Peyer's patch (tissue), 4 donors: ENCODE measurements at regions not wholly inside any gene's neighbourhood (a gene's known extent, or its start where the extent isn't known, plus 50 kb on each side); places are given as distances from the start of the nearest gene placed in this dataset.

Source experiments
- CTCF ChIP-seq, 6 experiments: fragments of 450-650 bp in 4 of 6; fragments of 200-600 bp in 2 of 6; sonication (generic) in 1 of 6; IDR thresholded peaks; one replicate each; pipeline ENCODE4 v1.5.1; 2017 to 2019; ENCODE audit warnings: antibody characterized with exemption in 6 of 6, mild to moderate bottlenecking in 3 of 6, moderate library complexity in 1 of 6
- POLR2A ChIP-seq, 2 donors: fragments of 450-650 bp; IDR thresholded peaks; one replicate each; pipeline ENCODE4 v1.5.1; 2017; ENCODE audit warnings: antibody characterized with exemption in 2 of 2, mild to moderate bottlenecking in 2 of 2, moderate library complexity in 2 of 2

GRCh38 chr16:51701025-51701424 is 550.0 kb upstream of the SALL1 start:
- TF ChIP-seq CTCF (IDR thresholded peaks at IDR 0.05): no peak
- no peak for TF ChIP-seq POLR2A (IDR thresholded peaks at IDR 0.05)
